Calu3 (cell line): ENCODE measurements at regions not wholly inside any gene's neighbourhood (a gene's known extent, or its start where the extent isn't known, plus 50 kb on each side); places are given as distances from the start of the nearest gene placed in this dataset.
"Not testable (repeated sequence)": the region's sequence is repeated elsewhere in the genome, so short reads cannot be mapped to it uniquely, and the experiment has no call there.

Source experiments
- BruUV-seq: library from RNA; stranded (reverse); fragments of 400-500 nt; replicated peaks from 2 replicates; lab custom pipeline; 2021; lab: Mats Ljungman, UMichigan
- CTCF ChIA-PET: fragments of 300-600 bp; sonication (Branson Sonifier 250); formaldehyde crosslinking; loops from one replicate; lab custom pipeline; 2022; ENCODE audit warnings: antibody characterized with exemption; lab: Charles Lee
- DNase-seq: peaks from one replicate; pipeline ENCODE4 v3.0.0; 2022
- H3K27ac Mint-ChIP-seq: one replicate; pipeline ENCODE4 v1.8.0; 2022; ENCODE audit warnings: mixed read lengths; ENCODE audit not compliant: unreplicated experiment
- H3K27me3 Mint-ChIP-seq: one replicate; pipeline ENCODE4 v1.8.0; 2022; ENCODE audit warnings: mixed read lengths; ENCODE audit not compliant: unreplicated experiment
- H3K36me3 Mint-ChIP-seq: one replicate; pipeline ENCODE4 v1.8.0; 2022; ENCODE audit warnings: mild to moderate bottlenecking, moderate library complexity, mixed read lengths; ENCODE audit not compliant: insufficient read depth, unreplicated experiment
- H3K4me1 Mint-ChIP-seq: one replicate; pipeline ENCODE4 v1.8.0; 2022; ENCODE audit warnings: mild to moderate bottlenecking, low read depth, mixed read lengths; ENCODE audit not compliant: unreplicated experiment
- H3K4me3 Mint-ChIP-seq: one replicate; pipeline ENCODE4 v1.8.0; 2022; ENCODE audit warnings: mild to moderate bottlenecking, low read depth, moderate library complexity, mixed read lengths; ENCODE audit not compliant: unreplicated experiment
- H3K9me3 Mint-ChIP-seq: one replicate; pipeline ENCODE4 v1.8.0; 2022; ENCODE audit warnings: low read depth, mixed read lengths; ENCODE audit not compliant: unreplicated experiment
- intact Hi-C: fragments of 100-400 bp; cut with micrococcal nuclease; formaldehyde crosslinking; loops from one replicate; pipeline ENCODE4 v1.10.0; 2022; ENCODE audit not compliant: unreplicated experiment
- TF ChIP-seq, protein P1 (sequence below): fragments of 200-600 bp; IDR thresholded peaks from one replicate; pipeline ENCODE4 v1.8.0; 2022; ENCODE audit warnings: antibody characterized with exemption; ENCODE audit not compliant: unreplicated experiment

DNA sequence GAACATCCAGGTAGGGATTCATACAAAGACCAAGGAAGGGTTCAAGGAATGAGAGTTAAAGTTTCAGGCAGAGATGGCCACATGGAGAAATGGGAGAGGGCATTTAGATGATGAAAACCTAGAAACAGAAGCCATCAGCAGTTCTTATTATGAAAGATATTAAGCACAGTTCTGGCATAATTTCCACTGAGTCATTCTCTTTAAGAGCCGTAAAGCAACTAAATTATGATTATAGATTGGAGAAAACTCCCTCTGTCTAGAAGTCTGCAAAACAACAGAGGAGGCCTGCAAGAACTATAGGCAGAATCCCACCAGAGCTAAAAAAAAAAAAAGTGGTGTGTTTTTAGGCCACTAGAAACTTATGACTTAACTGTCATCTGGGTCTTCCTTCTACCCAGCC, 157.1 kb upstream of the MPDZ start:
- Mint-ChIP-seq H3K27ac (no peak overlapping the region), H3K4me3 (no peak overlapping the region), H3K36me3 (no peaks in the 10 kb centered on the region), H3K4me1 (no peaks in the 10 kb centered on the region), H3K9me3 (no peaks in the 10 kb centered on the region), H3K27me3 (no peaks in the 10 kb centered on the region)
- BruUV-seq: no TSS peak
- no peak for DNase-seq
- TF ChIP-seq, protein P1, sequence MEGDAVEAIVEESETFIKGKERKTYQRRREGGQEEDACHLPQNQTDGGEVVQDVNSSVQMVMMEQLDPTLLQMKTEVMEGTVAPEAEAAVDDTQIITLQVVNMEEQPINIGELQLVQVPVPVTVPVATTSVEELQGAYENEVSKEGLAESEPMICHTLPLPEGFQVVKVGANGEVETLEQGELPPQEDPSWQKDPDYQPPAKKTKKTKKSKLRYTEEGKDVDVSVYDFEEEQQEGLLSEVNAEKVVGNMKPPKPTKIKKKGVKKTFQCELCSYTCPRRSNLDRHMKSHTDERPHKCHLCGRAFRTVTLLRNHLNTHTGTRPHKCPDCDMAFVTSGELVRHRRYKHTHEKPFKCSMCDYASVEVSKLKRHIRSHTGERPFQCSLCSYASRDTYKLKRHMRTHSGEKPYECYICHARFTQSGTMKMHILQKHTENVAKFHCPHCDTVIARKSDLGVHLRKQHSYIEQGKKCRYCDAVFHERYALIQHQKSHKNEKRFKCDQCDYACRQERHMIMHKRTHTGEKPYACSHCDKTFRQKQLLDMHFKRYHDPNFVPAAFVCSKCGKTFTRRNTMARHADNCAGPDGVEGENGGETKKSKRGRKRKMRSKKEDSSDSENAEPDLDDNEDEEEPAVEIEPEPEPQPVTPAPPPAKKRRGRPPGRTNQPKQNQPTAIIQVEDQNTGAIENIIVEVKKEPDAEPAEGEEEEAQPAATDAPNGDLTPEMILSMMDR: no peak
- intact Hi-C loops: no loop called here
- CTCF ChIA-PET: no interaction called here

DNA sequence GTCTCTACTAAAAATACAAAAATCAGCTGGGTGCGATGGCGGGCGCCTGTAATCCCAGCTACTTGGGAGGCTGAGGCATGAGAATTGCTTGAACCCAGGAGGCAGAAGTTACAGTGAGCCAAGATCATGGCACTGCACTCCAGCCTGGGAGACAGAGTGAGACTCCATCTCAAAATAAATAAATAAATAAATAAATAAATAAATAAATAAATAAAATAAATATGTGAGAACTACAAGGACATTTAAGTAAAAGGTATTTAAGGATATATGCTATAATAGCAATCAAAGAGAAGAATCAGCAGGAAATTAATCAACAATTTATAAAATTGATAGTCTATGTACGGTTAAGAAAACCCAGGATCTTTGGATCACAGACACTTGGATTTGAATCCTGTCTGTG, 154.0 kb upstream of the MPDZ start:
- H3K36me3 Mint-ChIP-seq, intact Hi-C loops, BruUV-seq, DNase-seq, H3K4me3 Mint-ChIP-seq, H3K4me1 Mint-ChIP-seq, H3K27ac Mint-ChIP-seq, CTCF ChIA-PET, H3K9me3 Mint-ChIP-seq, H3K27me3 Mint-ChIP-seq: not testable (repeated sequence)

DNA sequence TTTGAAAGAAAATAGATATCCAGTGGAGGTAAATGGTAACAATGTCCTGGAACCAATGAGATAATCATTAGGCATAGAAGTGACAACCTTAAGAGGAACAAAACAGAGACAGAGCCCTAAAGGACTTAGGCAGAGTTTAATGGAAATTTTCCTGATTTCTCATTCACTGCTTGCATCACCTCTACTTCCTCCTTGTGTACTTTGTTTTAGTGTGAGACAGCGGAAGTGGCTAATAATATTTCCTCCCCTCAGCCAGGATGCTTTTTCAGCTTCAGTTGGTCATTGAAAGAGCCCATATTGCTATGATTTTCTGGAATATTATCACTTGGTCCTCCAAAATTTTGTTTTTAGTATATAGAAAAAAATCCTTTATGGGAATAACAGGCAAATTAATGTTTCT, 153.4 kb upstream of the MPDZ start:
- no peak for DNase-seq

DNA sequence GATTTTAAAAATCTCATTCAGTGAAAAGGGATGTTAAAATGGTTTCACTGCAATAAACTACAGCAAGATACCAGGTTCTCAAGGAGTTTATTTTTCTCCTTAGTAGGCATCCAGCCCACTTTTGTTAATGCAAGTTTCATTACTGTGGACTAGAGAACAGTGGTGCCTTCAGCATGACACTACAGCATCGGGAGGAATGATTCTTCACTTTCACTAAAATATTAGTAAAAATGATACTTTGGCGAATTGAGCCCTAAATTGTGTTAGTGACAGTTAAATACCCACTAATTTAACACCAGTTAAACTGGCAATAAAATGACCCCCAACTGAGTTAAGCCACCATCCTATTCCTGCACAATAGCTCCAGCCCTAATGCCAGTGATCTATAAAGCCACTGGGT, 152.2 kb upstream of the MPDZ start:
- H3K36me3 Mint-ChIP-seq: no peaks in the 10 kb centered on the region

More for the DNA sequence above, 153.4 kb upstream of the MPDZ start:
- no peaks in the 10 kb centered on the region for H3K36me3 Mint-ChIP-seq
- no peaks in the 10 kb centered on the region for H3K4me1 Mint-ChIP-seq
- no peak overlapping the region for H3K27ac Mint-ChIP-seq
- H3K9me3 Mint-ChIP-seq: no peaks in the 10 kb centered on the region
- intact Hi-C loops: no loop called here
- no peak overlapping the region for H3K4me3 Mint-ChIP-seq
- BruUV-seq: no TSS peak
- CTCF ChIA-PET: no interaction called here
- H3K27me3 Mint-ChIP-seq: no peaks in the 10 kb centered on the region
- TF ChIP-seq, protein P1: no peak

DNA sequence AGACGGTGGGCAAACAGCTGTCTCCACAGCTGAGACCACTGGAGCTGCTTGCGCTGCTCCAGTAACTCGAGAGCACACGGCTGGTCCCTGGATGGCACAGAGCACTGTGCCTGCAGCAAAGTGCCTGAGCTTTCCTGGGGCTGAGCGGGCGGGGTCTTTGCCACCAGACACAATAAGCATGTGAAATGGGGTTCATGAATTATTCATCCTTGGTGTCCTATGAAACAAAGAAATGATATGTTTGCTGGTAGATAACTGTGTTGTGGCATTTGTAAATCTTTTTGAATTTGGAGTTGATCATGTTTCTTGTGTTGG, 151.7 kb upstream of the MPDZ start:
- intact Hi-C loops: no loop called here
- no peaks in the 10 kb centered on the region for H3K36me3 Mint-ChIP-seq
- H3K4me1 Mint-ChIP-seq: no peaks in the 10 kb centered on the region
- TF ChIP-seq, protein P1: no peak
- no peak overlapping the region for H3K27ac Mint-ChIP-seq
- BruUV-seq: no TSS peak
- no peak overlapping the region for H3K4me3 Mint-ChIP-seq
- CTCF ChIA-PET: interaction anchor here (0.8 kb wide), 1 partner anchor 70 kb away, joined by 3 read pairs; no protein-coding TSS in a partner anchor
- no peaks in the 10 kb centered on the region for H3K9me3 Mint-ChIP-seq
- H3K27me3 Mint-ChIP-seq: no peaks in the 10 kb centered on the region
- DNase-seq: no peak

More for the DNA sequence above, 152.2 kb upstream of the MPDZ start:
- no TSS peak for BruUV-seq
- TF ChIP-seq, protein P1: no peak
- Mint-ChIP-seq H3K27ac (no peak overlapping the region), H3K4me3 (no peak overlapping the region), H3K27me3 (no peaks in the 10 kb centered on the region), H3K4me1 (no peaks in the 10 kb centered on the region), H3K9me3 (no peaks in the 10 kb centered on the region)
- intact Hi-C loops: no loop called here
- no peak for DNase-seq
- CTCF ChIA-PET: no interaction called here
